WERI-Rb-1 (cell line): ENCODE measurements at regions not wholly inside any gene's neighbourhood (a gene's known extent, or its start where the extent isn't known, plus 50 kb on each side); places are given as distances from the start of the nearest gene placed in this dataset.
"Not testable (repeated sequence)": the region's sequence is repeated elsewhere in the genome, so short reads cannot be mapped to it uniquely, and the experiment has no call there.

Source experiments
- DNase-seq: peaks from one replicate; pipeline ENCODE4 v3.0.0-alpha.2; 2020
- H3K27ac ChIP-seq: fragments of 250-450 bp; sonication (Bioruptor Pico); 2 replicates; pipeline ENCODE4 v1.5.1; 2020; ENCODE audit warnings: mild to moderate bottlenecking, moderate library complexity
- H3K27me3 ChIP-seq: fragments of 250-450 bp; sonication (Bioruptor Pico); 2 replicates; pipeline ENCODE4 v1.5.1; 2021; ENCODE audit warnings: mild to moderate bottlenecking, low read depth, moderate library complexity; ENCODE audit not compliant: insufficient read depth, severe bottlenecking
- H3K36me3 ChIP-seq: fragments of 250-450 bp; sonication (Bioruptor Pico); 2 replicates; pipeline ENCODE4 v1.5.1; 2020; ENCODE audit warnings: mild to moderate bottlenecking, moderate library complexity
- H3K4me3 ChIP-seq: 2 replicates; pipeline ENCODE4 v1.5.1; 2011; ENCODE audit warnings: low read depth, mild to moderate bottlenecking, control low read depth, low read length
- H3K9me3 ChIP-seq: fragments of 250-450 bp; sonication (Bioruptor Pico); 2 replicates; pipeline ENCODE4 v1.5.1; 2021; ENCODE audit warnings: mild to moderate bottlenecking, moderate library complexity; ENCODE audit not compliant: severe bottlenecking
- CTCF ChIP-seq: IDR thresholded peaks from 2 replicates; pipeline ENCODE4 v1.5.1; 2011; ENCODE audit warnings: low read depth, mild to moderate bottlenecking, control low read depth, inconsistent platforms, low read length

GRCh38 chr1:112146201-112146715, 156.8 kb upstream of the KCND3 start:
- Histone ChIP-seq H3K9me3 (peaks cover 7% of the 10 kb centered on the region), H3K36me3 (no peaks in the 10 kb centered on the region), H3K4me3 (no peak overlapping the region), H3K27ac (no peak overlapping the region), H3K27me3 (peaks cover 2% of the 10 kb centered on the region)
- no peak for TF ChIP-seq CTCF
- no peak for DNase-seq

- H3K27ac ChIP-seq, DNase-seq, H3K36me3 ChIP-seq, H3K27me3 ChIP-seq, H3K9me3 ChIP-seq, H3K4me3 ChIP-seq: not testable (repeated sequence)
These were observed 170.7 kb upstream of the KCND3 start for GRCh38 chr1:112160214-112160613.

DNA sequence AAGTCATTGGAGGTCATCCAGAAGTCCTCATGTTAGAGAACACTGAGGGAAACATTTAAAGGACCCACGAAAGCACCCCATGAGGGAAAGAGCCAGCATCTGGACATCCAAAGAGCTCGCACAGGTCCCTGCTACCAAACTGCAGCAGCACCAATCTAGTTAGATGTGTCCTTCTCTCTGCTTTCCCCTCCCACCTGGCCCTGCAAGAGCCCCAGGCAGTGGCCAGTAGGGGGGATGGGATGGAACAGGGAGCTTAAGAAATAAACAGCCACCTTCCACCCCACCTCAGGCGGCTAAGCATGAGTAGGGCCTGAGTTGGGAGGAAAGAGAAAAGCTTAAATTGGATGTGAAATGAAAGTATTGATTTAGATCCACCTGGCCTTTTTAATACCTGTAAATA, 175.9 kb upstream of the KCND3 start:
- Histone ChIP-seq H3K9me3 (no peaks in the 10 kb centered on the region), H3K27me3 (no peaks in the 10 kb centered on the region), H3K27ac (no peak overlapping the region), H3K36me3 (no peaks in the 10 kb centered on the region), H3K4me3 (no peak overlapping the region)
- DNase-seq: peak; percentile 58
- no peak for TF ChIP-seq CTCF

GRCh38 chr1:112169517-112169916, 180.0 kb upstream of the KCND3 start:
- no peak for DNase-seq
- no peaks in the 10 kb centered on the region for H3K36me3 ChIP-seq
- peaks cover 9% of the 10 kb centered on the region for H3K27me3 ChIP-seq
- H3K27ac ChIP-seq: no peak overlapping the region
- no peaks in the 10 kb centered on the region for H3K9me3 ChIP-seq
- no peak for TF ChIP-seq CTCF
- H3K4me3 ChIP-seq: no peak overlapping the region

GRCh38 chr1:112172294-112172882, 182.9 kb upstream of the KCND3 start:
- no peak for DNase-seq
- Histone ChIP-seq H3K27ac (no peak overlapping the region), H3K36me3 (no peaks in the 10 kb centered on the region), H3K27me3 (peaks cover 9% of the 10 kb centered on the region), H3K9me3 (no peaks in the 10 kb centered on the region), H3K4me3 (no peak overlapping the region)
- TF ChIP-seq CTCF: no peak

DNA sequence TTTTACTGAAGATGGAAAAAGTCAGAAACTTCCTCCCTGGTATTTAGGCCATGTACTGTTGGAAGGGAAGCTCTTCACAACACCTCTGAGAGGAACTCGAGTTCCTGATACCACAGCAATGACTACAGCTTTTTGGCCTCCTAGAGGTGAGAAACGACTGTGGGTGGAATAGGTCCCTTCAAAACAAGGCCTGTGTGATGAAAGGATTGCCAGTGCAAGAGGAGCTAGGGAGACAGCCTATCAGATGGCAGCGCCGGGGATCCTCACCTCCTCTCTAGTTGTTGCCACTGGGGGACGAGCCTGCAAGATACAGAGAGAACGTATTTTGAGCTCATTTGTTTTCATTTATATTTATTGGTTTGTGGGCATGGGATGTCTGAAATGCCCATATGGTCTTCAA, 187.8 kb upstream of the KCND3 start:
- H3K4me3 ChIP-seq: no peak overlapping the region
- H3K27ac ChIP-seq: no peak overlapping the region
- H3K27me3 ChIP-seq: peaks cover 10% of the 10 kb centered on the region
- no peak for TF ChIP-seq CTCF
- H3K36me3 ChIP-seq: no peaks in the 10 kb centered on the region
- DNase-seq: no peak
- H3K9me3 ChIP-seq: no peaks in the 10 kb centered on the region
